ENCODE measurements at regions not wholly inside any gene's neighbourhood (a gene's known extent, or its start where the extent isn't known, plus 50 kb on each side); places are given as distances from the start of the nearest gene placed in this dataset.

DNA sequence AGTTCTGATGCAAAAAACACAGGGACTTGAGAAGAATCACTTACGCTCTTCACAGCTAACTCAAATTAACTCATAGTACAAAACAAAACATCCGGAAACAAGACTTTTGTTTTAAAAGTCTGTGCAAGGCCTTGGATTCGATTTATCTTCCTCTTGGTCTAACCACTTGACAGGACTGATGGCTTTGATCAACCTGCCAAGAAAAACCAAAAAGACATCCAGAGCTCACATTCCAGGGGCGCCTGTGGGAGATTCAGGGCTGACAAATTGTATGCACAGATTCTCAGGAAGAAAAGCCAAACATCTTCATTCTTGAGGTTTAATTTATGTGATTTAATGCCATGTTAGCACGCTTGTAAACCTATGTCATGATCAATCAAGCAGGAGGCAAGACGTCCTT is 129.1 kb upstream of the TMCC3 start:
- ChIA-PET CTCF (ENCODE audit: low intra/inter-chr PET ratio, low total read pairs) (no interaction called here), POLR2A (no interaction called here)
- Histone ChIP-seq H3K79me2 (ENCODE audit: insufficient read depth, low read length) (no peaks in the 10 kb centered on the region), H4K20me1 (ENCODE audit: insufficient read depth, low read length) (no peaks in the 10 kb centered on the region), H2AFZ (ENCODE audit: low read length) (no peak overlapping the region), H3K4me3 (replicated peaks in 1 of 3; ENCODE audit: insufficient read depth in 1 of 3, low read depth in 2 of 3, low read length in 3 of 3) (no peak overlapping the region), H3K27me3 (ENCODE audit: control insufficient read depth in 1 of 2, insufficient read depth in 2 of 2, low read length in 2 of 2) (peaks cover 0 to 7% of the 10 kb centered on the region in 2 experiments; a peak in 2 of 5 replicates), H3K4me2 (ENCODE audit: low read depth, low read length) (no peak overlapping the region), H3K36me3 (replicated peaks in 1 of 2; ENCODE audit: control insufficient read depth in 1 of 2, insufficient read depth in 2 of 2, low read length in 2 of 2) (no peaks in the 10 kb centered on the region), H3K9me3 (ENCODE audit: low read length) (no peaks in the 10 kb centered on the region), H3K4me1 (ENCODE audit: insufficient read depth, low read length) (no peaks in the 10 kb centered on the region), H3K27ac (ENCODE audit: extremely low read length, insufficient read depth, low read length) (no peak overlapping the region), H3K9ac (ENCODE audit: insufficient read depth, low read depth, low read length) (no peak overlapping the region)
- FAIRE-seq (no peak), ATAC-seq (no peak), DNase-seq (ENCODE audit: low spot score) (no peak)
- TF ChIP-seq HNRNPL (IDR thresholded peaks at IDR 0.05; ENCODE audit: low read depth, low read length), result no peak
- TF ChIP-seq PTBP1 (IDR thresholded peaks at IDR 0.05; ENCODE audit: low read depth, low read length, poor library complexity, severe bottlenecking), result no peak
- TF ChIP-seq ZNF24 (IDR thresholded peaks at IDR 0.05), result no peak
- TF ChIP-seq YEATS2 (CRISPR knock-in tag; IDR thresholded peaks at IDR 0.05; ENCODE audit: borderline replicate concordance), result no peak
- no peak for TF ChIP-seq ZNF263 (CRISPR knock-in tag; IDR thresholded peaks at IDR 0.05)
- TF ChIP-seq JUN (CRISPR knock-in tag; IDR thresholded peaks at IDR 0.05), result no peak
- no peak for TF ChIP-seq ZNF766 (CRISPR knock-in tag; IDR thresholded peaks at IDR 0.05; ENCODE audit: borderline replicate concordance)
- TF ChIP-seq SNAI1 (CRISPR knock-in tag; IDR thresholded peaks at IDR 0.05; ENCODE audit: borderline replicate concordance), result no peak
- TF ChIP-seq TAF1 (CRISPR knock-in tag; IDR thresholded peaks at IDR 0.05), result no peak
- TF ChIP-seq, protein P1, sequence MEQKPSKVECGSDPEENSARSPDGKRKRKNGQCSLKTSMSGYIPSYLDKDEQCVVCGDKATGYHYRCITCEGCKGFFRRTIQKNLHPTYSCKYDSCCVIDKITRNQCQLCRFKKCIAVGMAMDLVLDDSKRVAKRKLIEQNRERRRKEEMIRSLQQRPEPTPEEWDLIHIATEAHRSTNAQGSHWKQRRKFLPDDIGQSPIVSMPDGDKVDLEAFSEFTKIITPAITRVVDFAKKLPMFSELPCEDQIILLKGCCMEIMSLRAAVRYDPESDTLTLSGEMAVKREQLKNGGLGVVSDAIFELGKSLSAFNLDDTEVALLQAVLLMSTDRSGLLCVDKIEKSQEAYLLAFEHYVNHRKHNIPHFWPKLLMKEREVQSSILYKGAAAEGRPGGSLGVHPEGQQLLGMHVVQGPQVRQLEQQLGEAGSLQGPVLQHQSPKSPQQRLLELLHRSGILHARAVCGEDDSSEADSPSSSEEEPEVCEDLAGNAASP (CRISPR knock-in tag; IDR thresholded peaks at IDR 0.05; ENCODE audit: borderline replicate concordance), result no peak
- no peak for TF ChIP-seq ZNF33B (CRISPR knock-in tag; IDR thresholded peaks at IDR 0.05)
- TF ChIP-seq, protein P2, sequence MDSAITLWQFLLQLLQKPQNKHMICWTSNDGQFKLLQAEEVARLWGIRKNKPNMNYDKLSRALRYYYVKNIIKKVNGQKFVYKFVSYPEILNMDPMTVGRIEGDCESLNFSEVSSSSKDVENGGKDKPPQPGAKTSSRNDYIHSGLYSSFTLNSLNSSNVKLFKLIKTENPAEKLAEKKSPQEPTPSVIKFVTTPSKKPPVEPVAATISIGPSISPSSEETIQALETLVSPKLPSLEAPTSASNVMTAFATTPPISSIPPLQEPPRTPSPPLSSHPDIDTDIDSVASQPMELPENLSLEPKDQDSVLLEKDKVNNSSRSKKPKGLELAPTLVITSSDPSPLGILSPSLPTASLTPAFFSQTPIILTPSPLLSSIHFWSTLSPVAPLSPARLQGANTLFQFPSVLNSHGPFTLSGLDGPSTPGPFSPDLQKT (CRISPR knock-in tag; IDR thresholded peaks at IDR 0.05; ENCODE audit: borderline replicate concordance), result no peak
- TF ChIP-seq ZNF775 (CRISPR knock-in tag; IDR thresholded peaks at IDR 0.05; ENCODE audit: borderline replicate concordance), result no peak
- no peak for TF ChIP-seq HIC2 (CRISPR knock-in tag; IDR thresholded peaks at IDR 0.05; ENCODE audit: low read depth)
- no peak for TF ChIP-seq ZNF205 (CRISPR knock-in tag; IDR thresholded peaks at IDR 0.05)
- TF ChIP-seq ZNF777 (CRISPR knock-in tag; IDR thresholded peaks at IDR 0.05), result no peak
- TF ChIP-seq LCORL (IDR thresholded peaks at IDR 0.05), result no peak
- no peak for TF ChIP-seq LCORL (CRISPR knock-in tag; IDR thresholded peaks at IDR 0.05)
- TF ChIP-seq, protein P3, sequence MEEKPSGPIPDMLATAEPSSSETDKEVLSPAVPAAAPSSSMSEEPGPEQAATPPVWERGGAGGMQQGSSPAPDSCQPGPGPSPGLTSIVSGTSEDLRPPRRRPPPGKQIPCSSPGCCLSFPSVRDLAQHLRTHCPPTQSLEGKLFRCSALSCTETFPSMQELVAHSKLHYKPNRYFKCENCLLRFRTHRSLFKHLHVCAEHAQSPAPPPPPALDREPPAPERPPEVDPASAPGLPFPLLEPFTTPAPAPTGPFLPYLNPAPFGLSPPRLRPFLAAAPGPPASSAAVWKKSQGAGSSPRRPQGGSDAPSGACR (CRISPR knock-in tag; IDR thresholded peaks at IDR 0.05), result no peak
- BruUV-seq (replicated peaks), result no TSS peak
- in situ Hi-C loops (cut with HindIII; ENCODE audit: extremely low pct_ligation_motif_present, low pct_unique_long_range_greater_than_20kb) (no loop called here), intact Hi-C loops (cut with micrococcal nuclease; ENCODE audit: unreplicated experiment) (no loop called here)
- WGBS (ENCODE audit: low lambda C conversion rate), result 26% methylated on average over 6 of the region's 6 CpGs
